SU-DHL-6 (cell line): ENCODE measurements at regions not wholly inside any gene's neighbourhood (a gene's known extent, or its start where the extent isn't known, plus 50 kb on each side); places are given as distances from the start of the nearest gene placed in this dataset.

ENCODE experiments used
- CTCF ChIP-seq: fragments of 200-600 bp; sonication (generic); IDR thresholded peaks from one replicate; pipeline ENCODE4 v1.5.1; 2017; ENCODE audit warnings: antibody characterized with exemption, mild to moderate bottlenecking, low read length, moderate library complexity; ENCODE audit not compliant: insufficient read depth, poor library complexity, severe bottlenecking
- EZH2phosphoT487 ChIP-seq: fragments of 200-600 bp; sonication (generic), shearing (Covaris generic); conservative IDR thresholded peaks from 2 replicates; pipeline ENCODE4 v1.6.1; 2018; ENCODE audit warnings: mild to moderate bottlenecking, antibody characterized with exemption, low read length, moderate library complexity, mixed read lengths

- TF ChIP-seq CTCF (no peak), EZH2phosphoT487 (no peak)
These were observed 323.2 kb upstream of the CCNH start for GRCh38 chr5:87735923-87736322.
